NCI-H146 treated with DMSO at 0.1 percent for 48 hours (cell line): ENCODE measurements at regions not wholly inside any gene's neighbourhood (a gene's known extent, or its start where the extent isn't known, plus 50 kb on each side); places are given as distances from the start of the nearest gene placed in this dataset.
"Not testable (repeated sequence)": the region's sequence is repeated elsewhere in the genome, so short reads cannot be mapped to it uniquely, and the experiment has no call there.

Source experiments
- DNase-seq: peaks from one replicate; lab custom pipeline; 2025; ENCODE audit not compliant: unreplicated experiment; lab: John Stamatoyannopoulos, UW

DNA sequence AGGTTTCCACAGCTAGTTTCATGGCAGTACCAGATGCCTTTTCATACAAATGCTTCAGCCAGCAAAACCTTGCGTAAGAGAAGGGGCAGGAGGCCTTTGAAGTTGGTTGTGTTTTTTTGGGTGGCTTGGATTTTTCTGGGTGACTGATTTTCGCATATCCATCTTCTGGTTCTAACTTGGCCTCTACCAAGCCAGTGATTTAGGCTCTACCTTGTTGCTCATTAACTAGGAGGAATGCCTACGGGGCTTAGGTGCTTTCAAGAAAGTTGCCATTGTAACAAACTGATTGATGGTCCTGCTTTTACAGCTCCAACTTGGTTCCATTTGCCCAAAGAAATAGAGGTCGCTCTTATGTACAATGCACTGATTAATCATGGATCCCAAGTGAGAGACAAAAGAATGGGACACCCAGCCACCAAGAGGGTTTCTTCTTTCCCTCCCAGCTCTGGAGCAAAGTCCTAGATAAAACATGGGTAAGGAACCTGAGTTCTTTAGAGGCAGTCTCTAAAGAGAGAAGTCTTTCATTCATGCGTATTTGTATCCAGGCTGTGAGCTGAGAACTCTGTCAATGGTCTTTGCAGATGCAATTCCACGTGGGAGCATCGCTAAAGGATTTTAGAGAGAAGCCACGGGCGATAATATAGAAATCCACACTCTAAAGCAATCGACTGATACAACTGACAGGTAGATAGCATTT is 92.1 kb upstream of the FGFR2 start:
- no peak for DNase-seq

DNA sequence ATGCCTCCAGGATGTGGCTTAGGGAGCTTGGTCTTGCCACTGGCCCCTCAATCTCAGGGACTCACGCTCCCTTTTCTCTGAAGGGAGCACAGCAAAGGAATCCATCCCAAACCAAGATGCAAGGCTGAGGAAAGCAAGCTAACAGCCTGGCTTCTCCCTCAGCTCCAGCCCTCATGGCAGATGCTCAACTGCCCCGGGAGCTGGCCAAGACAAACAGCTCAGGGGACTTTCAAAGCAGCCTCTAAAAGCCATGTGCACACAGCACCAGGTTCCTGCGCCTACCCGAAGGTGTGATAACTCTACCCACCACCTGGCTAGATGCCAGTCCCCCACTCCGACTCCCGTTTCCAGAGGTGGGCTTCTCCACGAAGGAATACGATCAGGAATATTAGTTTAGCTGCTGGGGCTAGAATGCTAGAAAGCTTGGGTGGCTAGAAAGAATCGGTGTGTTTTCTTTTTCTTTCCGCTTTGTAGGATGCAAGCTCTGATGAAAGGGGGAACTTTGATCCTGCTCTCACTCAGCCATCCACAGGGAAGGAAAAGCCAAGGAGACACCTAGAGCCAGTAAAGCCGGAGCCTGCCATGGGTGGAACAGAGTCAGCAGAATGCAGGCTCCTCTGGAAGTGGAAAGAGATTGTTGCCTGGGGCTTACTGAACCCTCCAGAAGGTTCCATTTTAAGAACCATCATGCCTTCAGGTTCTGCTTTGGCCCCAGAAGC is 89.0 kb upstream of the FGFR2 start:
- DNase-seq: no peak

GRCh38 chr10:121684276-121684675 is 86.0 kb upstream of the FGFR2 start:
- DNase-seq: no peak

- DNase-seq: peak; percentile 82
Measured at GRCh38 chr10:121683816-121684215, 85.6 kb upstream of the FGFR2 start.

DNA sequence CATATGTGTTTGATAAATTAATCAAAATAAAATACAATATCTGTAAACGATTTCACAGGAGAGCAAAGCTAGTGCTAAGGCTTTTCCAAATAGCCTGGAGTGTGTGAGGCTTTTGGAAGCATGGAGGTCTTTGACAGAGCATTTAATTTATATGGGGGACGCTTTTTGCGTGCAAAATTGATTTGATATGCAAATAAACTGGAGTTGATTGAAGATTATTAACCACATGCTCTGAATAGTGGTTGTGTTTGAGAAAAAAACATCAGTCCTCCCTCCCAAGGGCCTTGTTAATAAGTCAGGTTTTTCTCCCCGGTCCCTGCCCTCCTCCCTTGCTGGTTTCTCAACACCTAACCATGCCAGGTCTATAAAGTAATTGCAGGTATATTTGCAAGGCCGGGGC is 85.1 kb upstream of the FGFR2 start:
- no peak for DNase-seq

- no peak for DNase-seq
Measured at GRCh38 chr10:121681997-121682687, 83.9 kb upstream of the FGFR2 start.

DNA sequence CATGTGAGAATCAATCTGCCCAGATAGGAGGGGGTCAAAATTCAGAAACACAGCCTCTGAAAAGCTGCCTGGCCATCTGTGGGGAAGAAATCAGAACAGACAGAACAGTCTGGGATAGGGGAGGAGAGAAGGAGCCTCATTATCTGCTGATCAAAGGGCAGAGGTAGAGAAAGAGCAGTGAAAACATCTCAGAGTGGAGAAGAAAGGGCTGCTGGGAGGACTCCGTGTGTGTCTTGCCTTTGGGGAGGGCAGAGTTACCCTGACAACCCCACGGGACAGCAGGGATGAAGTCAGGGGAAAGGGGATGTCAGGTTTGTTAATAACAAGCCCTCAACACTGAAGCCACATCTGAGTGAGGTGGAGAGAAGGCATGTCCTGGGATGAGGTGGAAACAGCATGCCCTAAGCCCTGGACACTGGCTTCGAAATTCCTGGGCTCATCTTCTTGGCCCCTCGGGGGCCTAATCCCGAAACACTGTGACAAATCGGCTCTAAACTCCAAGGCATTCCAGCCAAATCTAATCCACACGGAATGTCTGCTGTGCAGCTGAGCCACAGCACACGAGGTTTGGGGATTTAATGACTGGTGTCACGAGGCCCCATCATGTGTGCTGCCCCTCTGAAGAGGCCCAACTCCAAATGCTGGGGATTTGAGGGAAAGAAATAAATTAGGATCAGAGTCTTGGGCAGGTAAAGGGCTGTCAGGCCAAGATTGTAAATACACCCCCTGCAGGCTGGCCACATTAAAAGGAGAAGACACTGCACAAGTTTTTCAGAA is 82.8 kb upstream of the FGFR2 start:
- no peak for DNase-seq

GRCh38 chr10:121679916-121680315 is 81.7 kb upstream of the FGFR2 start:
- DNase-seq: no peak

DNA sequence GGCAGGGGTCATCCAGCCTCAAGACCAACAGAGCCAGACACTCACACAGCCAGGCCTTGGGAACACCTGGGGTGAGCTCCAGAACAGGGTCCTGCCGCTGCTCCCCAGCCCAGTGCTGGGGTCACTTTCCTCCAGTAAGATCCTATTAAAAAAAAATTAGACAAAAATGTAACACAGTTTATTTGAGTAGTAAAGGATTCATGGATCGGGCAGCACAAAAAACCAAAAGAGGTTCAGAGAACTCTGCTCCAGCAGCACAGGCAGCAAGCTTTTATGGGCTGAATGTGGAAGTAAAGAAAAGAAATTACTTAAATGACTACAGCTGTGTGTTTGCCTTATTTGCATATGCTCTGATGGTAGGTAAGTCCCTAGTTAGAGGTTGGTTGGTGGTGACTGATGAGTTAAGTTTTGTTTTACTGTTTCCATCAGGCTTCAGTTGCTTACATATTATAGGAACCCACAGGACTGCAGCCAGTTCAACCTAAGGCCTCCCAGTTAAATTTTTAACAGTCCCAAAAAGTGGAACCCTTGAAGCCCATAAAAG is 80.5 kb upstream of the FGFR2 start:
- no peak for DNase-seq

DNA sequence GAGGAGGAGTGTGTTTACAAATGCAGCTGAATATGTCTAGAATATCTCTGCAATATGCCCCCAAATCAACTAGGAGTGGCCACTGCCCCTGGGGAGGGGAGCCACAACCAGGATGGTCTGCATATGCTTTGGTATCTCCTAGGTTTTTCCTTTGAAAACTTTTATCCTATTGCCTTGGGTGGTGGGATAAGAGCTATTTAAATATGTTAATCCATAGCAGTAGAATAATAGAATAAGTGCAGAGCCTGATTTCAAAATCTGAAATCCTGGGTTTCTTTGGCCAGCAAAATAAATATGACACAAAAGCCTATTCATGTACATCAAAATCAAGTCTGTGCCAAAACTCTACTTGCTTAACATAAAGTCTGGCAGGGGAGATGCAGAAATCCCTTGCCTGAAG is 79.6 kb upstream of the FGFR2 start:
- DNase-seq: no peak

DNA sequence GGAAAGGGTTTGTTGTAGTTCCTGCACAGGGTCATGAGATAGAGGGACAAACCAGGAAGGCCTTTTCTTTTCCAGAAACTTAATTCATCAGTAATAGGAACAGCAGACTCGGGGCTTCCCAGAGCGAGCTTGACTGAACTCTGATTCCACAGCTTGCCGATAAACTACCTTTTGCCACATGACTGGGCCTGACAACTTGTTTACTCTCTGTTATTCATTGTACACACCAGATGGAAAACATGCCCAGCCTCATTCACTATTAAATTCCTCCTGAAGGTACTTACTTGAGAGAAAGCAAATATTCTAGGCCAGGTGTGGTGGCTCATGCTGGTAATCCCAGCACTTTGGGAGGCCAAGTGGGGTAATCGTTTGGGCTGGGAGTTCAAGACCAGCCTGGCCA is 77.1 kb upstream of the FGFR2 start:
- DNase-seq: no peak

GRCh38 chr10:121674885-121675284 is 76.6 kb upstream of the FGFR2 start:
- no peak for DNase-seq

DNA sequence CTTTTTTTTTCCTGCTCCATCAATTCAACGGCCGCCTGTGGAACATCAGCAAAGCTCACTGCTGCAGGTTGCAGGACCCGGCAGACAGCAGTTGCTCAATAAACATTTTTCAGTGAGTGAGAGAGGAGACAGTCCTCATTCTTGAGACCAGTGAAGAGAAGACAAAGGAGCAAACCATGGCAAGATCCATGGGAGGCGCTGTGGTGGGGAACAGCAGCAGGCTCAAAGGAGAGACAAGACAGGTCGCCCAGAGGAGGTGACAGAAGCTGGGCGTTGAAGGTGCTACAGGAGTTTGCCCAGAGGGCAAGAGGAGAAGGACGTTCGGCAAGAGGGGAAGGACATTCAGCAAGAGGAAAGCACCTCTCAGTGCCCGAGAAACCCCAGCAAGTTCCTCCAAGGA is 74.5 kb upstream of the FGFR2 start:
- DNase-seq: no peak

DNA sequence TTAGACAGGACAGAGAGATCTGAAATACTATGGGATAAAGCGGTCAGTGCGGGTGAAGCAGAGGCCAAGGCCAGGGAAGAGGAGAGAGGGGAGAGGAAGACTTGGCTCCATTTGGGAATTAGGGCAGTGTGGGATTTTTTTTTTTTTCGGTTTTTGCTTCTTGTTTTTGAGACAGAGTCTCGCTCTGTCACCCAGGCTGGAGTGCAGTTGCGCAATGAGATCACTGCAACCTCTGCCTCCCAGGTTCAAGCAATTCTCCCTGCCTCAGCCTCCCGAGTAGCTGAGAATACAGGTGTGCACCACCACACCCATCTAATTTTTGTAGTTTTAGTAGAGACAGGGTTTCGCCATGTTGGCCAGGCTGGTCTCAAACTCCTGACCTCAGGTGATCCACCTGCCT is 71.6 kb upstream of the FGFR2 start:
- not testable (repeated sequence) for DNase-seq

GRCh38 chr10:121669028-121669374 is 70.8 kb upstream of the FGFR2 start:
- DNase-seq: no peak

DNA sequence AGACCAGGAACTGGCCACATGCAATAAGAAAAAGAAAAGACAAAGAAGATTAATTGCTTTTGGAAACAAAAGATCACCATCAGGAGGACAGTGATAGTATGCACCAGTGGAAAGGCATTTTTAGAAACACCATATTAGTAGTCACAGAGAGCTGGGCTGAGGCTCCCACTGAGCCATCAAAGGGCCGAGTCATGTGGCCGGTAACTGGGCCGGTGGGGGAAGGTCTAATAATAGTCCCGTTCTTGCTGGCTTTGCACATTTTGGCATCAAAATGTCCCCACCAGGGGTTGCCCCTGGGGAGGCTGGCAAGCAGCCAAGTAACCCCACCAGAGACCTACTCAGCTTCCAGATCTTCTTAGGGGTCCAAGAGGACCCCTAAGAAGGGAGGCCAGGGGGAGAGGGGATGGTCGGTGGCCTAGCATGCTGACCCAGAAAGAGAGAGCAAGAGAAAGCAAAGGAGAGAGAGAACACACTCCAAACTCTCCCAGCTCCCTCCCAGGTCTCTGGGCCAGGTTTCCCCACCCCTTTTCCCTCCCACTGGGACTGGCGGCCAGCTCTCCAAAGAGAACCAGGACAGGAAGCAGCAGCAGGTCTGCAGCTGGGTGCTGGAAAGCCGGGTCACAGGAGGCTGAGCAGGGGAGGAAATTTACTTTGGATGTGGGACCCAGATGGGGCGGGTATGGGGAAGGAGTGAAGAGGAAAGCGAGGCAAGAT is 70.2 kb upstream of the FGFR2 start:
- peak; percentile 74 for DNase-seq

- DNase-seq: no peak
Measured at GRCh38 chr10:121667948-121668313, 69.7 kb upstream of the FGFR2 start.

GRCh38 chr10:121665809-121666208 is 67.6 kb upstream of the FGFR2 start:
- DNase-seq: no peak

GRCh38 chr10:121664671-121665070 is 66.4 kb upstream of the FGFR2 start:
- no peak for DNase-seq
